ENCODE measurements at regions not wholly inside any gene's neighbourhood (a gene's known extent, or its start where the extent isn't known, plus 50 kb on each side); places are given as distances from the start of the nearest gene placed in this dataset.

GRCh38 chr15:91469632-91470567 is 369.8 kb downstream of the SV2B start (continued):
- no peak for TF ChIP-seq SNAPC4 (CRISPR knock-in tag; IDR thresholded peaks at IDR 0.05)
- no peak for TF ChIP-seq TOPORS (CRISPR knock-in tag; IDR thresholded peaks at IDR 0.05)
- no peak for TF ChIP-seq JUND (CRISPR knock-in tag; IDR thresholded peaks at IDR 0.05)

- Histone ChIP-seq H3K9ac (ENCODE audit: insufficient read depth, low read depth, low read length) (no peak overlapping the region), H2AFZ (ENCODE audit: low read length) (no peak overlapping the region), H4K20me1 (ENCODE audit: insufficient read depth, low read length) (no peaks in the 10 kb centered on the region), H3K79me2 (ENCODE audit: insufficient read depth, low read length) (no peaks in the 10 kb centered on the region), H3K4me2 (ENCODE audit: low read depth, low read length) (no peak overlapping the region), H3K27me3 (ENCODE audit: control insufficient read depth in 1 of 2, insufficient read depth in 2 of 2, low read length in 2 of 2) (no peaks in the 10 kb centered on the region), H3K4me1 (ENCODE audit: insufficient read depth, low read length) (no peaks in the 10 kb centered on the region), H3K9me3 (ENCODE audit: low read length) (no peaks in the 10 kb centered on the region), H3K27ac (ENCODE audit: extremely low read length, insufficient read depth, low read length) (no peak overlapping the region), H3K4me3 (replicated peaks in 1 of 3; ENCODE audit: insufficient read depth in 1 of 3, low read depth in 2 of 3, low read length in 3 of 3) (no peak overlapping the region), H3K36me3 (replicated peaks in 1 of 2; ENCODE audit: control insufficient read depth in 1 of 2, insufficient read depth in 2 of 2, low read length in 2 of 2) (no peaks in the 10 kb centered on the region)
- WGBS (ENCODE audit: low lambda C conversion rate) = 42% methylated on average over 6 of the region's 6 CpGs
- FAIRE-seq (no peak), DNase-seq (ENCODE audit: low spot score) (no peak), ATAC-seq (no peak)
- POLR2A ChIA-PET = no interaction called here
- CTCF ChIA-PET (ENCODE audit: low intra/inter-chr PET ratio, low total read pairs) = no interaction called here
- TF ChIP-seq ZNF549 (CRISPR knock-in tag; IDR thresholded peaks at IDR 0.05) = no peak
- TF ChIP-seq FOXM1 (CRISPR knock-in tag; IDR thresholded peaks at IDR 0.05) = no peak
- no peak for TF ChIP-seq CBX1 (IDR thresholded peaks at IDR 0.05; ENCODE audit: low read depth)
- no peak for TF ChIP-seq CC2D1A (CRISPR knock-in tag; IDR thresholded peaks at IDR 0.05)
- TF ChIP-seq ZNF567 (CRISPR knock-in tag; IDR thresholded peaks at IDR 0.05; ENCODE audit: borderline replicate concordance) = no peak
- TF ChIP-seq ZBTB8A (CRISPR knock-in tag; IDR thresholded peaks at IDR 0.05; ENCODE audit: borderline replicate concordance, low read depth) = no peak
- intact Hi-C loops (cut with micrococcal nuclease; ENCODE audit: unreplicated experiment) = no loop called here
- no TSS peak for BruUV-seq (replicated peaks)
- in situ Hi-C loops (cut with HindIII; ENCODE audit: extremely low pct_ligation_motif_present, low pct_unique_long_range_greater_than_20kb) = no loop called here
Observed at GRCh38 chr15:91471468-91471867, 371.4 kb downstream of the SV2B start.

All from HepG2 (cell line).